ENCODE measurements at regions not wholly inside any gene's neighbourhood (a gene's known extent, or its start where the extent isn't known, plus 50 kb on each side); places are given as distances from the start of the nearest gene placed in this dataset.

DNA sequence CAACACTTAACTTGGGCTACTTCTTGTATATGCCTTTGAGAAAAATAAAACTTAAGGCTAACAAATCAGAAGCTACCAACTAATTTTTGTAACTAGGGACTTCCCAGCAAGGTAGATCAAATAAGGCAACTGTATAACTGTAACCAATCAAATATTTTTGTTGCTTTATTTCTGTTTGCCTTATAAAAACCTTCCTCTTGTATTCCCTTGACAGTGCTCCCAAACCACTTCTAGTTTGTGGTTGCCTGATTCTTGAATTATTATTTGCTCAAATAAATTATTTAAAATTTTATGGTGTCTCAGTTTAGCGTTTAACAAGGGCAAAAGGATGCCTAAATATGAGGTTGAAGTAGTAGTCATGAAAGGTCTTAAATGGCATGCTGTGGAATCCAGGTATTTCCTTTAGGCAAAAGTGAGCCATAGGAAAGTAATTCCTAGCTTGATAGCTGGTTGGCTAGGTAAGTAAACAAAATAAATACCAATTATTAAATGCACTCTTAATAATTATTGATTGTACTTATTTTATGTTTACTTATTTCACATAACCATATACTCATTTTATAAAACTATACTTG lies 632.6 kb downstream of the RPL10L start:
- TF ChIP-seq, protein P1, sequence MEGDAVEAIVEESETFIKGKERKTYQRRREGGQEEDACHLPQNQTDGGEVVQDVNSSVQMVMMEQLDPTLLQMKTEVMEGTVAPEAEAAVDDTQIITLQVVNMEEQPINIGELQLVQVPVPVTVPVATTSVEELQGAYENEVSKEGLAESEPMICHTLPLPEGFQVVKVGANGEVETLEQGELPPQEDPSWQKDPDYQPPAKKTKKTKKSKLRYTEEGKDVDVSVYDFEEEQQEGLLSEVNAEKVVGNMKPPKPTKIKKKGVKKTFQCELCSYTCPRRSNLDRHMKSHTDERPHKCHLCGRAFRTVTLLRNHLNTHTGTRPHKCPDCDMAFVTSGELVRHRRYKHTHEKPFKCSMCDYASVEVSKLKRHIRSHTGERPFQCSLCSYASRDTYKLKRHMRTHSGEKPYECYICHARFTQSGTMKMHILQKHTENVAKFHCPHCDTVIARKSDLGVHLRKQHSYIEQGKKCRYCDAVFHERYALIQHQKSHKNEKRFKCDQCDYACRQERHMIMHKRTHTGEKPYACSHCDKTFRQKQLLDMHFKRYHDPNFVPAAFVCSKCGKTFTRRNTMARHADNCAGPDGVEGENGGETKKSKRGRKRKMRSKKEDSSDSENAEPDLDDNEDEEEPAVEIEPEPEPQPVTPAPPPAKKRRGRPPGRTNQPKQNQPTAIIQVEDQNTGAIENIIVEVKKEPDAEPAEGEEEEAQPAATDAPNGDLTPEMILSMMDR (IDR thresholded peaks at IDR 0.05): no peak
- no peak overlapping the region for H3K27ac ChIP-seq (ENCODE audit: low read depth in 1 of 2, low read length in 2 of 2)
- no peaks in the 10 kb centered on the region for H3K9me3 ChIP-seq (replicated peaks in 1 of 2; ENCODE audit: control insufficient read depth in 1 of 2, insufficient read depth in 1 of 2, low read length in 2 of 2)
- intact Hi-C loops (cut with micrococcal nuclease): no loop called here
- no peaks in the 10 kb centered on the region for H3K27me3 ChIP-seq (ENCODE audit: control insufficient read depth in 2 of 2, insufficient read depth in 2 of 2, low read length in 2 of 2)
- H3K4me2 ChIP-seq (replicated peaks; ENCODE audit: extremely low read depth, low read length, poor library complexity, severe bottlenecking): no peak overlapping the region
- 100% methylated on average over 1 of the region's 1 CpG for WGBS (ENCODE audit: insufficient coverage)
- Mint-ChIP-seq H3K27ac (no peak overlapping the region), H3K27me3 (ENCODE audit: low read depth in 3 of 3) (peaks cover 0 to 2% (median 0%) of the 10 kb centered on the region in 3 donors), H3K4me1 (no peaks in the 10 kb centered on the region), H3K4me3 (no peak overlapping the region), H3K36me3 (no peaks in the 10 kb centered on the region), H3K9me3 (peaks cover 0 to 28% (median 12%) of the 10 kb centered on the region in 7 donors)
- H3K4me1 ChIP-seq (ENCODE audit: control insufficient read depth in 1 of 2, insufficient read depth in 2 of 2, low read length in 2 of 2): no peaks in the 10 kb centered on the region
- no peaks in the 10 kb centered on the region for H3K79me2 ChIP-seq (ENCODE audit: insufficient read depth, low read length)
- H3K9ac ChIP-seq (ENCODE audit: insufficient read depth, low read length, poor library complexity, severe bottlenecking): no peak overlapping the region
- no peak for DNase-seq
- H4K20me1 ChIP-seq (ENCODE audit: insufficient read depth, low read length): no peaks in the 10 kb centered on the region
- H3K4me3 ChIP-seq (replicated peaks in 1 of 3; ENCODE audit: low read depth in 2 of 3, low read length in 3 of 3): no peak overlapping the region
- H2AFZ ChIP-seq (ENCODE audit: insufficient read depth, low read depth, low read length, poor library complexity, severe bottlenecking): no peak overlapping the region
- H3K36me3 ChIP-seq (replicated peaks in 1 of 2; ENCODE audit: control insufficient read depth in 1 of 2, insufficient read depth in 2 of 2, low read length in 2 of 2): no peaks in the 10 kb centered on the region

DNA sequence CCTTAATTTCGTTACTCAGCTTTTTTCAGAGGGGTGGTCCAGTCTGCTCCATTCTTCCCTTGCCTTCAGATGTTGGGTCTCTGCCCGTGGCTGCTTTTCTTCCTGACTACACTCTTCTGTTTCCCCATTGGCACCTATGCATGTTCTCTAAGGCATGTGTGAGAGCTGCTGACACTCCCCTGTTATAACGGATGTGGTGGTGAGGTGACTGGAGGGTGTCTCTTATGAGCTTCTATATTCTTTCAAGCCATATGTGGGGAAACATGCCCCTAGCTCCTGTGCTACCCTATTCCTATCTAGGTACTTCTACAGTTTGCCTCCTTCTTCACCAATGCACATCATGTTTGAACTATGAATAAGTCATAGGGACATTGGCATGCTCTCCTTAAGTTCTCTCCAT lies 643.2 kb downstream of the RPL10L start:
- intact Hi-C loops (cut with micrococcal nuclease): no loop called here
- Histone ChIP-seq H3K79me2 (ENCODE audit: insufficient read depth, low read length) (no peaks in the 10 kb centered on the region), H4K20me1 (ENCODE audit: insufficient read depth, low read length) (no peaks in the 10 kb centered on the region), H3K9me3 (replicated peaks in 1 of 2; ENCODE audit: control insufficient read depth in 1 of 2, insufficient read depth in 1 of 2, low read length in 2 of 2) (peaks cover 9 to 10% of the 10 kb centered on the region in 2 donors), H3K4me3 (replicated peaks in 1 of 3; ENCODE audit: low read depth in 2 of 3, low read length in 3 of 3) (no peak overlapping the region), H3K9ac (ENCODE audit: insufficient read depth, low read length, poor library complexity, severe bottlenecking) (no peak overlapping the region), H3K36me3 (replicated peaks in 1 of 2; ENCODE audit: control insufficient read depth in 1 of 2, insufficient read depth in 2 of 2, low read length in 2 of 2) (no peaks in the 10 kb centered on the region), H3K27ac (ENCODE audit: low read depth in 1 of 2, low read length in 2 of 2) (no peak overlapping the region), H3K4me2 (replicated peaks; ENCODE audit: extremely low read depth, low read length, poor library complexity, severe bottlenecking) (no peak overlapping the region), H3K4me1 (ENCODE audit: control insufficient read depth in 1 of 2, insufficient read depth in 2 of 2, low read length in 2 of 2) (no peaks in the 10 kb centered on the region), H3K27me3 (ENCODE audit: control insufficient read depth in 2 of 2, insufficient read depth in 2 of 2, low read length in 2 of 2) (no peaks in the 10 kb centered on the region), H2AFZ (ENCODE audit: insufficient read depth, low read depth, low read length, poor library complexity, severe bottlenecking) (no peak overlapping the region)
- peaks cover 0 to 18% (median 6%) of the 10 kb centered on the region in 7 donors for H3K9me3 Mint-ChIP-seq
- DNase-seq: no peak
- no peaks in the 10 kb centered on the region for H3K36me3 Mint-ChIP-seq
- WGBS (ENCODE audit: insufficient coverage): no CpG with 5 or more reads among the region's 3 CpGs
- H3K27ac Mint-ChIP-seq: no peak overlapping the region
- H3K27me3 Mint-ChIP-seq (ENCODE audit: low read depth in 3 of 3): no peaks in the 10 kb centered on the region
- H3K4me3 Mint-ChIP-seq: no peak overlapping the region
- no peaks in the 10 kb centered on the region for H3K4me1 Mint-ChIP-seq
- TF ChIP-seq, protein P1 (IDR thresholded peaks at IDR 0.05): no peak

Measured in CD14-positive monocyte (primary cell).